Natural killer cell (primary cell): ENCODE measurements at regions not wholly inside any gene's neighbourhood (a gene's known extent, or its start where the extent isn't known, plus 50 kb on each side); places are given as distances from the start of the nearest gene placed in this dataset.

Experiments
- ATAC-seq, 3 donors: fragments of 150-1000 bp in 2 of 3; fragments of 200-7000 bp in 1 of 3; cut with Tn5 transposase; 1 replicate in 1 of 3; 2 replicates in 2 of 3; pipeline ENCODE4 v1.10.0; 2021; ENCODE audit warnings: mild to moderate bottlenecking in 2 of 3, moderate library complexity in 2 of 3
- DNase-seq, 2 donors: peaks; one replicate each; pipeline versions ENCODE4 v3.0.0 to v3.0.0-alpha.2; 2013 to 2021; ENCODE audit warnings: mixed read lengths in 1 of 2
- H3K27ac ChIP-seq: one replicate; pipeline ENCODE4 v1.5.1; 2013; ENCODE audit warnings: mild to moderate bottlenecking, low read length
- H3K27me3 ChIP-seq: one replicate; pipeline ENCODE4 v1.6.1; 2013; ENCODE audit warnings: low read length; ENCODE audit not compliant: control insufficient read depth, insufficient read depth
- H3K36me3 ChIP-seq: one replicate; pipeline ENCODE4 v1.6.1; 2013; ENCODE audit warnings: low read length; ENCODE audit not compliant: control insufficient read depth, insufficient read depth
- H3K4me1 ChIP-seq: one replicate; pipeline ENCODE4 v1.6.1; 2013; ENCODE audit warnings: low read length; ENCODE audit not compliant: control insufficient read depth, insufficient read depth
- H3K4me3 ChIP-seq: one replicate; pipeline ENCODE4 v1.5.1; 2013; ENCODE audit warnings: low read length
- H3K9me3 ChIP-seq: one replicate; pipeline ENCODE4 v1.6.1; 2013; ENCODE audit warnings: low read length; ENCODE audit not compliant: control insufficient read depth, insufficient read depth
- H3K27ac Mint-ChIP-seq, 2 donors: one replicate each; pipeline ENCODE4 v1.8.0; 2022; ENCODE audit warnings: mild to moderate bottlenecking in 2 of 2, mixed read lengths in 2 of 2, moderate library complexity in 1 of 2
- H3K27me3 Mint-ChIP-seq, 2 donors: one replicate each; pipeline ENCODE4 v1.8.0; 2022; ENCODE audit warnings: low read depth in 2 of 2, mixed read lengths in 2 of 2
- H3K36me3 Mint-ChIP-seq: one replicate; pipeline ENCODE4 v1.8.0; 2022; ENCODE audit warnings: mixed read lengths
- H3K4me1 Mint-ChIP-seq, 2 donors: one replicate each; pipeline ENCODE4 v1.8.0; 2022; ENCODE audit warnings: mixed read lengths in 2 of 2
- H3K4me3 Mint-ChIP-seq: one replicate; pipeline ENCODE4 v1.8.0; 2022; ENCODE audit warnings: mild to moderate bottlenecking, moderate library complexity, mixed read lengths
- H3K9me3 Mint-ChIP-seq, 2 donors: one replicate each; pipeline ENCODE4 v1.8.0; 2022; ENCODE audit warnings: mixed read lengths in 2 of 2
- WGBS: methylation state at CpG from one replicate; pipeline ENCODE4 v1.1.7; 2013; ENCODE audit warnings: missing lambda C conversion rate; ENCODE audit not compliant: insufficient coverage; 5-methylcytosine and 5-hydroxymethylcytosine counted together
- intact Hi-C: fragments of 100-400 bp; cut with micrococcal nuclease; formaldehyde crosslinking; loops from one replicate; pipeline ENCODE4 v1.14.2; 2022
- TF ChIP-seq, protein P1 (sequence below): fragments of 200-600 bp; IDR thresholded peaks from one replicate; pipeline ENCODE4 v1.8.0; 2022; ENCODE audit warnings: antibody characterized with exemption

DNA sequence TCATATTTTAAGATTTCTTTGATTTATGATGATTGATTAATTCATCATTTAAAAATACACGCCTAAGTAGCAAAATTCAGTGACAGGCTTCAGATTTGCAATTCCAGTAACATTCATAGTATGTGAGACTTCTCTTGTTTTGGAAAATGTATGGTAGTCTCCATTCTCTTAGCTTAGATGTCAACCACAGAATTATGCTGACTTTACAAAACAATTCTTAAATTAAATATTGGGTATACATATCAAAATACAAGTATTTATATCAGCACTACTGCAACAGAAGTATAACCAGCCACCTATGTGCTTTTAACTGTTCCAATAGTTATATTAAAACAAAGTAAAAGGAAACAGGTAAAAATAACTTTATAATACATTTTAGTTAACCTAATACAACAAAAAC lies 1328.6 kb upstream of the ADGRL2 start:
- Histone ChIP-seq H3K27ac (no peak overlapping the region), H3K27me3 (no peaks in the 10 kb centered on the region), H3K9me3 (peaks cover 4% of the 10 kb centered on the region), H3K4me3 (no peak overlapping the region), H3K36me3 (no peaks in the 10 kb centered on the region), H3K4me1 (no peaks in the 10 kb centered on the region)
- H3K4me3 Mint-ChIP-seq, result no peak overlapping the region
- DNase-seq, result no peak
- H3K27ac Mint-ChIP-seq, result no peak overlapping the region
- intact Hi-C loops, result no loop called here
- WGBS, result no CpG with 5 or more reads among the region's 1 CpG
- H3K9me3 Mint-ChIP-seq, result peaks cover 13 to 27% of the 10 kb centered on the region in 2 donors
- no peaks in the 10 kb centered on the region for H3K4me1 Mint-ChIP-seq
- TF ChIP-seq, protein P1, sequence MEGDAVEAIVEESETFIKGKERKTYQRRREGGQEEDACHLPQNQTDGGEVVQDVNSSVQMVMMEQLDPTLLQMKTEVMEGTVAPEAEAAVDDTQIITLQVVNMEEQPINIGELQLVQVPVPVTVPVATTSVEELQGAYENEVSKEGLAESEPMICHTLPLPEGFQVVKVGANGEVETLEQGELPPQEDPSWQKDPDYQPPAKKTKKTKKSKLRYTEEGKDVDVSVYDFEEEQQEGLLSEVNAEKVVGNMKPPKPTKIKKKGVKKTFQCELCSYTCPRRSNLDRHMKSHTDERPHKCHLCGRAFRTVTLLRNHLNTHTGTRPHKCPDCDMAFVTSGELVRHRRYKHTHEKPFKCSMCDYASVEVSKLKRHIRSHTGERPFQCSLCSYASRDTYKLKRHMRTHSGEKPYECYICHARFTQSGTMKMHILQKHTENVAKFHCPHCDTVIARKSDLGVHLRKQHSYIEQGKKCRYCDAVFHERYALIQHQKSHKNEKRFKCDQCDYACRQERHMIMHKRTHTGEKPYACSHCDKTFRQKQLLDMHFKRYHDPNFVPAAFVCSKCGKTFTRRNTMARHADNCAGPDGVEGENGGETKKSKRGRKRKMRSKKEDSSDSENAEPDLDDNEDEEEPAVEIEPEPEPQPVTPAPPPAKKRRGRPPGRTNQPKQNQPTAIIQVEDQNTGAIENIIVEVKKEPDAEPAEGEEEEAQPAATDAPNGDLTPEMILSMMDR, result no peak
- no peaks in the 10 kb centered on the region for H3K36me3 Mint-ChIP-seq
- no peaks in the 10 kb centered on the region for H3K27me3 Mint-ChIP-seq
- no peak for ATAC-seq

DNA sequence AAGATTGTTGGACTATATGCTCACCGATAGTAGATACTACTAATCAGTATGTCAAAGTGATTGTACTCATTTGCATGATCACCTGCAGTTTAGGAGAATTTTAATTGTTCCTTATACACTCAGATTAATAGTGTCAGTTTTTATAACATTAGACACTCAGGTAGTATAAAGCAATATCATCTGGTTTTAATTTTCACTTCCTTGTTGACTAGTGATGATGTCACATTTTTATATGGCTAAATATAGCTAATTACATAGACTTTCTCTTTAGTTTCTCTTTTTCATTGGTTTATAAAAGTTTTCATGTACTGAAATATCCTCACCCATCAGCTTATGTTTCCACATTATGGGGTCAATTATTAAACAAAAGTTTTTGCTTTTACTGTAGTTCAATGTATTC lies 1332.4 kb upstream of the ADGRL2 start:
- Mint-ChIP-seq H3K36me3 (no peaks in the 10 kb centered on the region), H3K9me3 (peaks cover 11 to 24% of the 10 kb centered on the region in 2 donors), H3K27ac (no peak overlapping the region), H3K27me3 (no peaks in the 10 kb centered on the region), H3K4me1 (no peaks in the 10 kb centered on the region), H3K4me3 (no peak overlapping the region)
- WGBS, result no CpG with 5 or more reads among the region's 1 CpG
- no peak for ATAC-seq
- H3K9me3 ChIP-seq, result peaks cover 8% of the 10 kb centered on the region
- DNase-seq, result no peak
- no peaks in the 10 kb centered on the region for H3K27me3 ChIP-seq
- intact Hi-C loops, result no loop called here
- no peak overlapping the region for H3K4me3 ChIP-seq
- no peaks in the 10 kb centered on the region for H3K36me3 ChIP-seq
- H3K27ac ChIP-seq, result no peak overlapping the region
- no peaks in the 10 kb centered on the region for H3K4me1 ChIP-seq
- TF ChIP-seq, protein P1, result no peak

DNA sequence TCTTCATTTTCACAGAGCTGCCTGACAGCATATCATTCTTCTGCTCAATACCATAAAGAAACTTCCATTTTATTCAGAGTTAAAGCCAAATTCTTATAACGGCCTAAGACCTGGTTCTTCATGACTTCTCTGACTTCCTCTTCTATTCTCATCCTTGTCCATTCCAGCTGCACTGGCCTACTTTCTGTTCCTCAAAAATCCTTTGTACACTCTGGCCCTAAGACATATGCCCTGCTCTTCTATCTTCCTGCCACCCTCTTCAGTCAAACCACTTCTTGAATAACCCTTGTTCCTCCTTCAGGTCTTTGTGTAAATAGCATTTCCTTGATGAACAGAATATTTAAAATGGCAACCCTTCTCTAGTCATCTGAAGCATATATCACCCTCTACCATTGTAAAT lies 1338.7 kb upstream of the ADGRL2 start:
- Histone ChIP-seq H3K4me3 (no peak overlapping the region), H3K27me3 (no peaks in the 10 kb centered on the region), H3K27ac (no peak overlapping the region), H3K4me1 (no peaks in the 10 kb centered on the region), H3K36me3 (no peaks in the 10 kb centered on the region), H3K9me3 (peaks cover 4% of the 10 kb centered on the region)
- Mint-ChIP-seq H3K9me3 (peaks cover 16 to 17% of the 10 kb centered on the region in 2 donors), H3K27me3 (no peaks in the 10 kb centered on the region), H3K36me3 (peaks cover 14% of the 10 kb centered on the region), H3K27ac (no peak overlapping the region), H3K4me3 (no peak overlapping the region), H3K4me1 (no peaks in the 10 kb centered on the region)
- no peak for DNase-seq
- no peak for ATAC-seq
- TF ChIP-seq, protein P1, result no peak
- WGBS, result 68% methylated on average over 1 of the region's 1 CpG
- intact Hi-C loops, result no loop called here

DNA sequence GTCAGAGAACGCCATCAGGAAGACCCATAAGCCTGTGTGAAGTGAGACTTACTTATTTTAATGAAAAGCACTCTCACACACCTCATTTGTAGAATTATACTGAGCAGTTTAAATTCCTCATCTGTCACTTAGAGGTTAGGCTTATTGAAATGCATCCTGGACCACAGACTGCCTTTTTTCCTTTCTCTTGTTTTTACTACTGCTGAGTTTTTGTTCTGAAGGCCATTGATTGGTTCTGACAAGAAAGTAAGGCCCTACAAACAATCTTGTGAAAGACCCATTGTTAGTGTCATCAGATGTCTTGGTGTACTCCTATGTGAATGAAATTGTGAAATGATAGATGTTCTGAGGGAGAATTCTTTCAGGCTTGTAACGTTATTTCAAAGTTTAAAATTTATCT lies 1343.3 kb upstream of the ADGRL2 start:
- TF ChIP-seq, protein P1, result no peak
- no peak overlapping the region for H3K27ac ChIP-seq
- H3K4me1 Mint-ChIP-seq, result no peaks in the 10 kb centered on the region
- H3K4me1 ChIP-seq, result no peaks in the 10 kb centered on the region
- no peak for DNase-seq
- WGBS, result no CpG with 5 or more reads among the region's 2 CpGs
- H3K27me3 ChIP-seq, result no peaks in the 10 kb centered on the region
- no peaks in the 10 kb centered on the region for H3K27me3 Mint-ChIP-seq
- peaks cover 14% of the 10 kb centered on the region for H3K36me3 Mint-ChIP-seq
- no peak overlapping the region for H3K4me3 ChIP-seq
- no peaks in the 10 kb centered on the region for H3K36me3 ChIP-seq
- no peak for ATAC-seq
- H3K9me3 Mint-ChIP-seq, result peaks cover 6 to 12% of the 10 kb centered on the region in 2 donors
- H3K9me3 ChIP-seq, result no peaks in the 10 kb centered on the region
- H3K4me3 Mint-ChIP-seq, result no peak overlapping the region
- intact Hi-C loops, result no loop called here
- no peak overlapping the region for H3K27ac Mint-ChIP-seq
